ENCODE measurements at regions not wholly inside any gene's neighbourhood (a gene's known extent, or its start where the extent isn't known, plus 50 kb on each side); places are given as distances from the start of the nearest gene placed in this dataset.

- TF ChIP-seq EZH2 (IDR thresholded peaks at IDR 0.05) (no peak), POLR2AphosphoS5 (IDR thresholded peaks at IDR 0.05; ENCODE audit: borderline replicate concordance, low read depth, low read length) (no peak), FOXP2 (optimal IDR thresholded peaks at IDR 0.05; ENCODE audit: control extremely low read depth, extremely low read length, insufficient read depth) (no peak)
These were observed 91.7 kb upstream of the CTAGE1 start for GRCh38 chr18:22509423-22509822.
